ENCODE measurements at regions not wholly inside any gene's neighbourhood (a gene's known extent, or its start where the extent isn't known, plus 50 kb on each side); places are given as distances from the start of the nearest gene placed in this dataset.

DNA sequence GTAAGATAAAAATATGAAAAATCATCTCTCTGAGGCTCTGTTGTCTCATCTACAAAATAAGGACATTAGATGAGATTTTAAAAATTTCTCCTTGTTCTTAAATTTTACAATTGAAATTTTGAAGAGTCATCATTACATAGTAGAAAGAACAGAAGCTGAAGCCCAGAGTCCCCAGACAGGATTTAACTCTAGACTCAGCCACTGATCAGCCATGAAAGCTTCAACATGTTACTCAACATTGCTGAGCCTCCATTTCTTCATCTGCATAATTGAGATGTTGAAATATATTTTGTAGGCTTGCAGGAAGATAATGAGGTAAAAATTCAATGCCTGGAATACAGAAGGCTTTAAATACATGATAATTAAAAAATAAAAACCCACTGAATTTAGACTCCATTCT is 633.3 kb downstream of the LMO4 start:
- Histone ChIP-seq H3K4me1 (no peaks in the 10 kb centered on the region), H3K9me3 (no peaks in the 10 kb centered on the region), H3K27ac (no peak overlapping the region), H3K36me3 (no peaks in the 10 kb centered on the region), H3K4me3 (no peak overlapping the region), H3K27me3 (no peaks in the 10 kb centered on the region)
- TF ChIP-seq, protein P1, sequence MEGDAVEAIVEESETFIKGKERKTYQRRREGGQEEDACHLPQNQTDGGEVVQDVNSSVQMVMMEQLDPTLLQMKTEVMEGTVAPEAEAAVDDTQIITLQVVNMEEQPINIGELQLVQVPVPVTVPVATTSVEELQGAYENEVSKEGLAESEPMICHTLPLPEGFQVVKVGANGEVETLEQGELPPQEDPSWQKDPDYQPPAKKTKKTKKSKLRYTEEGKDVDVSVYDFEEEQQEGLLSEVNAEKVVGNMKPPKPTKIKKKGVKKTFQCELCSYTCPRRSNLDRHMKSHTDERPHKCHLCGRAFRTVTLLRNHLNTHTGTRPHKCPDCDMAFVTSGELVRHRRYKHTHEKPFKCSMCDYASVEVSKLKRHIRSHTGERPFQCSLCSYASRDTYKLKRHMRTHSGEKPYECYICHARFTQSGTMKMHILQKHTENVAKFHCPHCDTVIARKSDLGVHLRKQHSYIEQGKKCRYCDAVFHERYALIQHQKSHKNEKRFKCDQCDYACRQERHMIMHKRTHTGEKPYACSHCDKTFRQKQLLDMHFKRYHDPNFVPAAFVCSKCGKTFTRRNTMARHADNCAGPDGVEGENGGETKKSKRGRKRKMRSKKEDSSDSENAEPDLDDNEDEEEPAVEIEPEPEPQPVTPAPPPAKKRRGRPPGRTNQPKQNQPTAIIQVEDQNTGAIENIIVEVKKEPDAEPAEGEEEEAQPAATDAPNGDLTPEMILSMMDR (IDR thresholded peaks at IDR 0.05): no peak
- TF ChIP-seq POLR2A (IDR thresholded peaks at IDR 0.05): no peak
- DNase-seq: no peak
- intact Hi-C loops (cut with DNase I): no loop called here

DNA sequence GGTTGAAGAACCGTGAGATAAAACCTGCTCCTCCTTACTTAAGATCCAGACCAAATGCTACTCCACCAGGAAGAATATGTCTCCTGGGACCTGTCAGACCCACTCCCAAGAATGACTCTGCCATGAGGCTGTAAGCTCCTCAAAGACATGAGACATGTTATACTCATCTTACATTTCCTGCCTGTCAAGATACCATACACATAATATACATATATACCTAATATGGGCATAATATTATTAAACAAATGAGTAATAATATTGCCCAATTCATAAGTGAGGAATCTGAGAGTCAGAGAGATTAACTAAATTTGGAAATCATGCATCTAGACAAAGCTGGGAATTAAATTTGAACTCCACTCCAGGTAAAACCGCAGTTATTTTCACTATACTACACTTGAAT is 634.9 kb downstream of the LMO4 start:
- H3K27ac ChIP-seq: no peak overlapping the region
- TF ChIP-seq POLR2A (IDR thresholded peaks at IDR 0.05): no peak
- TF ChIP-seq, protein P1 (IDR thresholded peaks at IDR 0.05): no peak

DNA sequence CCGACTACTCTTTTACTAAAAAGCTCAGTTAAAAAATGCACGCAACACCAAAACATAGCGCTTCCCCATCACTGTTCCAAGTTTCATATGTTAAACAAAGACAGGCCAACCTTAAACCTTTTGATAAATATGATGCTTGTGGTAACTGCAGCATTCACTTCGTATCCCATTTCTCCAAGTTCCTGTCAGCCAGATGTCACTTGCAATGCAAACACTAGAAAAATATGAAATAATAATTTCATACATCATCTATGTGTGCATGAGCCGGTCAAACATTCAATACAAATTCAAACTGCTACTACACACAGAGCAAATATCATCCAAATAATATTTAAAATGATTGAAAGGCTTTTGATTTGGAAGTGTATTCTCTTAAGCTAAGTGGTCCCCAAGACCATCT is 636.5 kb downstream of the LMO4 start:
- no peaks in the 10 kb centered on the region for H3K27me3 ChIP-seq
- no peaks in the 10 kb centered on the region for H3K36me3 ChIP-seq
- TF ChIP-seq POLR2A (IDR thresholded peaks at IDR 0.05): no peak
- TF ChIP-seq, protein P1 (IDR thresholded peaks at IDR 0.05): no peak
- no peak overlapping the region for H3K4me3 ChIP-seq
- H3K4me1 ChIP-seq: peaks cover 0 to 12% (median 0%) of the 10 kb centered on the region in 3 donors
- H3K27ac ChIP-seq: no peak overlapping the region
- intact Hi-C loops (cut with DNase I): no loop called here
- 86 to 92% methylated on average over 5 of the region's 5 CpGs for WGBS, 2 donors
- DNase-seq: no peak
- H3K9me3 ChIP-seq: no peaks in the 10 kb centered on the region

More for the DNA sequence above, 634.9 kb downstream of the LMO4 start:
- Histone ChIP-seq H3K4me3 (no peak overlapping the region), H3K4me1 (peaks cover 0 to 6% (median 0%) of the 10 kb centered on the region in 3 donors), H3K27me3 (no peaks in the 10 kb centered on the region), H3K9me3 (no peaks in the 10 kb centered on the region), H3K36me3 (no peaks in the 10 kb centered on the region)
- intact Hi-C loops (cut with DNase I): no loop called here
- WGBS, 2 donors: 40 to 55% methylated on average over 2 of the region's 2 CpGs
- no peak for DNase-seq

DNA sequence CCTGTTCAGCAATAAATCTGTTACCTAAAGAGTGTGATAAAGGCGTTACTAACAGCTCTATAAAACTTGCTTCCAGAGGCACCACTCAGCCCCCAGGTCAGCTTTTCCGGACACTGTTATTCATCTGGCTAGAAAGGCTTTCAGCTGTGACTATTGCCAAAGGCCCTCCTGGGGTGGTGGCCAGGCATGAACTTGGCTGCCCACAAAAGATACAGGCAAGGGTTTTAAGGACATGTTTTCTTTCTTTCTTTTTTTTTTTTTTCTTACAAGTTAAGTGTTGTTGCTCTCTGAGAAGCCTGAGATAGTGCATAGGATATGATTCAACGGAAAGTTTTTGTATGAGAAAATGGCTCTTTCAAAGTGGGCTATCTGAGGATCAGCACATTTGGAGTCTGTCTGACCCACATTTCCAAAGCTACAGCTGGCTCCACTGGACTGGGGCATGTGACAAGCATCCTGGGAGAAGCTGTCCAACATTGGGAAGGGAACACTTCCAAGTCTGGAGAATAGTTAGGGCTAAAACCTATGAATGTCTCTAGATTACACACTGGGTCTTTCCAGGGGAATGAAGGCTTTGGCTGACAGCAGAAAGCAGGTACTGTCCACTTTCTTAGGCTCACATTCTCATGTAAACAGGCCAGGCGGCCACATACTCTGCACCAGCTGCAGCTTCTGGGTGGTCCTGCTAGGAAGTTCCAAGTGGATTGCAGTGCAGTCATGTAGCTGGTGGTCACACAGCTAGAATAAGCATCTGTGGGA is 639.7 kb downstream of the LMO4 start:
- H3K9me3 ChIP-seq: no peaks in the 10 kb centered on the region
- DNase-seq: no peak
- 50 to 63% methylated on average over 4 of the region's 4 CpGs for WGBS, 2 donors
- no peak overlapping the region for H3K4me3 ChIP-seq
- intact Hi-C loops (cut with DNase I): no loop called here
- H3K27me3 ChIP-seq: no peaks in the 10 kb centered on the region
- H3K27ac ChIP-seq: no peak overlapping the region
- no peak for TF ChIP-seq POLR2A (IDR thresholded peaks at IDR 0.05)
- TF ChIP-seq, protein P1 (IDR thresholded peaks at IDR 0.05): no peak
- H3K36me3 ChIP-seq: no peaks in the 10 kb centered on the region
- H3K4me1 ChIP-seq: peaks cover 0 to 12% (median 0%) of the 10 kb centered on the region in 3 donors

DNA sequence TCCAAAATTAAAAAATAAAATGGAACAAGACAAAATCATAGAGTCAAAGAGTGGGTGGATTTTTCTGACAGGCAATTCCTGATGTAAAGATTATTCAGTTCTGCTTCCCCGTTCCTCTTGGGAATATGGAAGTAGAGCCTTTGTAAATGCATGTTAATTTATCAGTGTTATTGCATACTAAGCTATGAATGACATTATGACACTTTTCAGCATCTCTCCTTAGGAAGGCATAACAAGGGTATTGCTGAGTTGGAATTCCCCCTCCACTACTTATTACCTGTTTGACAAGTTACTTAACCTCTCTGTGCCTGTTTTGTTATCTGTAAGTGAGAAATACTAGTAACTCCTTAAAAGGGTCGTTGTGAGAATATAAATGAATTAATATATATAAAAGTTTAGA is 640.4 kb downstream of the LMO4 start:
- no peaks in the 10 kb centered on the region for H3K36me3 ChIP-seq
- H3K4me1 ChIP-seq: peaks cover 0 to 12% (median 0%) of the 10 kb centered on the region in 3 donors
- no peak for TF ChIP-seq POLR2A (IDR thresholded peaks at IDR 0.05)
- TF ChIP-seq, protein P1 (IDR thresholded peaks at IDR 0.05): no peak
- H3K27me3 ChIP-seq: no peaks in the 10 kb centered on the region
- 57 to 64% methylated on average over 2 of the region's 2 CpGs for WGBS, 2 donors
- no peaks in the 10 kb centered on the region for H3K9me3 ChIP-seq
- H3K4me3 ChIP-seq: no peak overlapping the region
- DNase-seq: no peak
- no peak overlapping the region for H3K27ac ChIP-seq
- intact Hi-C loops (cut with DNase I): no loop called here
